GM19035 (cell line): ENCODE measurements at regions not wholly inside any gene's neighbourhood (a gene's known extent, or its start where the extent isn't known, plus 50 kb on each side); places are given as distances from the start of the nearest gene placed in this dataset.
A peak's percentile ranks its signal among the peaks of the same experiment; 100 is the strongest.
"Not testable (repeated sequence)": the region's sequence is repeated elsewhere in the genome, so short reads cannot be mapped to it uniquely, and the experiment has no call there.

Experiments
- ATAC-seq: cut with Tn5 transposase; IDR thresholded peaks from one replicate; pipeline ENCODE4 v1.9.1; 2021; ENCODE audit not compliant: unreplicated experiment

DNA sequence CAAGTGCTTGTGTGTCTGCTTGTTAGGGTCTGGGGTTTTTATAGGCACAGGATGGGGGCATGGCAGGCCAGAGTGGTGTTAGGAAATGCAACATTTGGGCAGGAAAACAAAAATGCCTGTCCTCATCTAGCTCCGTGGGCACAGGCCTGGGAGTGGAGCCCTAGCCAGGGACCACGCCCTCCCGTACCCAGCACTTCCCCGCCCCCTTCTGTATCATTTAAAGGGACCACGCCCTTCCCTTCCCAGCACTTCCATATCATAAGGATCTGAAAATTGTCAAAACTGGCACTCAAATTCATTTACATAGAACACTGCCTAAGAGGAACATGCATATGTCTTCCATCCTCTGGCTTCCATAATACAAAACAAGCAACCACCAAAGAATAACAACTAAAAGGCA lies 185.8 kb downstream of the B3GLCT start:
- ATAC-seq: no peak

DNA sequence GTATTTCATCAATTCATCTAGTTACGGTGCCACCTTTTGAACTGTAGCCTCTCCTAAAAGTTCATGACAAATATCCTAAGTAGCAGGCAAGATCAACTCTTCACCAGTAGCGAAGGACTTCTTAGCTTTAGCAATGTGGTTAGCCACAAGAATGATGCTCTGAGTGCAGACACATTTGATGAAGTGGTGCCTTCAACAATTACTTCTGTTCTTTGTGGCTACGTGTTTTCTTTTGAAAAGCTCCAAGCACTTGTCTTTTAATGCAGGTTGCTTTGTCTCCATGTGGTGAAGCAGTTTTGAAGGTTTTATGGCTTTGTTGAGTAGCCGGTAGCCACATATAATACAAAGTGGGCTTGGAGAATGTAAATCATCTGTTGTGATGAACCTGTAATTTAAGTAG lies 194.7 kb downstream of the B3GLCT start:
- ATAC-seq: no peak

DNA sequence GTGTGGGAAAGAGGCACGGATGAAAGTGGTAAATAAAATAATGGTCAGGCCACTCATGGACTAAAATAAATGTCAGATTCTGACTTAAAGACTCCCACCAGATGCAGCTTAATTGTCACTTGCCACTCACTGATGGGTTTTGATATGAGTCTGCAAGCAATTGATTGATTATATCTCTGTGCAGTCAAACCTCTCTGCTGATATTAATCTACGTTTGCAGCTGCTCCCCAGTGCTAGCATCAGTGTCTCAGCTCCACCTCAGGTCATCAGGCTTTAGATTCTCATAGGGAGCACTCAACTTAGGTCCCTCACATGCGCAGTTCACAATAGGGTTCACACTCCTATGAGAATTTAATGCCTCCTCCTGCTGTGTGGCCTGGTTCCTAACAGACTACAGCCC lies 195.3 kb downstream of the B3GLCT start:
- ATAC-seq: no peak

DNA sequence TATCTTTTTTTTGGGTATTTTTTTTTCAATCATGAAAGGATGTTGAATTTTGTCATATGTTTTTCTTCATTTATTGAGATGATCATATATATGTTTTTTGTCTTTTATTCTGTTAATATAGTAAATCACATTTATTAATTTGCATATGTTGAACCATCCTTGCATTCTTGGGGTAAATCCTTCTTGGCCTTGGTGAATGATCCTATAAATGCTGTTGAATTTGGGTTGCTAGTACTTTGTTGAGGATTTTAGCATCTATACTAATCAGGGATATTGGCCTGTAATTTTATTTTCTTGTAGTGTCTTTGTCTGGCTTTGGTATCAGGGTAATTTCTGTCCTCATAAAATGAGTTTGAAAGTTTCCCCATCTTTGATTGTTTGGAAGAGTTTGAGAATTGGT lies 199.9 kb downstream of the B3GLCT start:
- ATAC-seq: no peak

DNA sequence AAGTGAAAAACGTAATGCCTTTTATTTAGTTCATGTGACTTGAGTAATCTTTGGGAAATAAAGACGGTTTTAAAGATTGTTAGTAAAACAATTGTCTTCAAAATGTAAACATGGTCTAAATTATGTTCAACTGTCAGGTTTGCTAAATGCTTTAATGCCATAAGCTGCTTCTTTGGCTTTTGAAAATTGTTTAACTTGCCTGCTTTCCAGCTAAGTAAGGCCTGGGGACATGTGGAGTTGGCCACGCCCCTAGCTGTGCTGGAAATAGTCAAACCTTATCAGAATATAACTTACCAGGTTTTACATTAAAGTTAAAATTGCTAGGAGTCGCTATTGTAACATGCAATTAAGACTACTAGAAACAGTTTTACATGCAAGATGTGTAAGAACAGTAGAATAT lies 203.9 kb downstream of the B3GLCT start:
- ATAC-seq: not testable (repeated sequence)

DNA sequence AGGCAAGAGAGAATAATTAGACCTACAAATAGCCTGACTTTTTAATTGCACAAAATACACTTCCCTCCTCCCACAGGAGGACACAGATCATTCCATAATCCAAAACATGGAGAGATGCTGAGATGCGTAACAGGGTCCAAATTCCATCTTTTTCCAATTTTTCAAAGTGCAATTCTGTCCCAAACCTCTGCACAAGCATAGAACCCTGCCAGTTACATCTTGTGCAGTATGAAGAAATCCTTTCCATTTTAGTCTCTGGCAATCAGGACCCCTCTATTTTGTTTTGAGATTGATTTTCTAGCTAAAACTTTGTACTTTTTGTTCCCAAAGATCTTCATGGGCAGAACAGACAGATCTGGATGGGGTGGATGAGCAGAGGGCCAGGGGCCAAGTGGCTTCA lies 209.2 kb downstream of the B3GLCT start:
- no peak for ATAC-seq

DNA sequence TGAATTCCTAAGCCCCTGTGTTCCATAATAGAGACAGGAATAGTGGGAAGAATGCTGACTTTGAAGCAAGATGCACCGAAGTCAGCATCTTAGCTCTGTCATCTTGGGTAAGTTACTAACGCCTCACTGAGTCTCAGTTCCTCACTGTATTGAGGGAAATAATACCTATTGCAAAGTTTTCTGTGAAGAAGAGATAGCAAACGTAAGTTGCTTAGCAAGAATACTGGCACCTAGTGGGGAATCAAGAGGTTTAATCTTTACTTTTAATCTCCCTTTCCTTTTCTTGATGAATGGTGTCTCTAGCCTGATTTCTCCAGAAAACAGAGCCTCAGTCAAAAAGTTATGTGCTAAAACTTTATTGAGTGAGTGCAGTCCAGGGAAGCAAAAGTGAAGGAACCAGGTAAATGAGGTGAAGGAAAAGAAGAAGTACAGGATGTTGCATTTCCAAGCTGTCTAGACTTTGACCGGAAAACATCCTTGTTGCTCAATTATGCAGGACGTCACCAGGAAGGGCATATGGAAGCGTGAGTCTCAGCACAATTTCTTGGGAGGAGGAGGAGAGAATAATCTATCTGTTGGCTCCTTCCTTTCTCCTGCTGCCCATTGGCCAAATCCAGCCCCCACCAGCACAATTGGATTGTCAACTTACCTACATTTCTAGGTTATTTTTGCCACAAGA lies 210.0 kb downstream of the B3GLCT start:
- no peak for ATAC-seq

DNA sequence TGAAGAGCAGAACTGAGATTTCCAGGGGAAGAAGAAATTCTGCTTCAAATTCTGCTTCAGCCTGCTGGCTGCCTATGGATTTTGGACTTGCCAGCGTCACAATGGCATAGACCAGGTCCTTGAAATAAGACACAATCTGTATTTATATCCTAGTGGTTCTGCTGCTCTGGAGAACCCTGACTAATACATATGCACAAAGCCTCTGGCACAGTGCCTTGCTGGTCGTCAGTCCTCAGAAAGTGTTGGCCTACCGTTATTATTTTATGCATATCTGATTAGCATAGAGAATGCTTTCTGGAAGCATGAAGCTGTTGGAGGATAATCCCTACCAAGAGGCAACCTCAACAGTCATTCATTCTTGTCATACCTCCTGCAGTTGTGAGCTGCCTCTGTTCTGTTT lies 213.7 kb downstream of the B3GLCT start:
- ATAC-seq: no peak

DNA sequence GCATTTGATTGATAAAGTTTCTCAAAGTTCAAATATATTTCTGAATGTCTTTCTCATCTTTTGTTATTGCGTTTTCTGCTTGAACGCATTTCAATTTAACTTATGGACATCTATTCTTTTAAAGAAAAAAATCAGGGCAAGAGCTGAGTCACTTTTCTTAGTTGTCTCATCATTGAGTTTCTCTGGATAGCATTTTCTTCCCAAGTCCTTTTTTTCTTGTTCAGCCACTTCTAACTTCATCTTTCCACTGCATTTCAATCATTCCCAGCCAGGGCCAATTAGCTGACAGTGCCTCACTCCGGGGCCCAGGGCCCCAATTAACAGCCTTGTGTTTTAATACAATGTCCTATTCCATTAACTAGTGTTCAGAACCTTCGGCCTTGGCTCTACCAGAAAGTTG lies 216.3 kb downstream of the B3GLCT start:
- no peak for ATAC-seq

DNA sequence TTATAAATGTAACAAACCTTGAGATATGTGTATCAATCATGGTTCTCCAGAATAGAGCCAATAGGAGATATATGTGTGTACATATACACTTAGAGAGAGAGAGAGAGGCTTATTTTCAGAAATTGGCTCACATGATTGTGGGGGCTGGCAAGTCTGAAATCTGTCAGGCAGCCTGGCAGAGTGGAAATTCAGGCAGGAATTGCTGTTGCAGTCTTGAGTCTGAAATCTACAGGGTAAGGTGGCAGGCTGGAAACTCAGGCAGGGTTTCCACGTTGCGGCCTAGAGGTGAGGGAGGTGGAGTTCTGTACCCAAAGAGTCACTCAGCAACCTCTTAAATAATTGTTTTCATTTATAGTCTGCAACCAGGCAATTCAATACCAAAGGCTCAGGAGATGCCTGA lies 218.4 kb downstream of the B3GLCT start:
- no peak for ATAC-seq

DNA sequence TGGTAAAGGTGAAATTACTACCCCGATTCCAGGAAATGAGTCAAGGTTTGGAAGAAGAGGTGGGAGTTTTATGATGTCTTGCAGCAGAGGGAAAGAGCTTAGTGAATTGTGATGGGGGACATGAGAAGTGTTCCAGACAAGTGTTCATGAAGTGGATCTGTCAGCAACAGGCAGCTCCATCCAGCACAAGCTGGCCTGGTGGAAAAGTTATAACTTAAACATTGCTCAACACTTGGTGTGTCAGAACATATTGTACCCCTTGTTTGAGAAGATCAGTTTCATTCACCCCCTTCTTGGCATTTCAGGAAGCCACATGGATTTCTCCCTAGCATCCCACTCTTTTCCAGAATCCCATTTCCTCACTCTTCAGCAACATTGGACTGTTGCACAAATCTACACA lies 222.0 kb downstream of the B3GLCT start:
- ATAC-seq: no peak

DNA sequence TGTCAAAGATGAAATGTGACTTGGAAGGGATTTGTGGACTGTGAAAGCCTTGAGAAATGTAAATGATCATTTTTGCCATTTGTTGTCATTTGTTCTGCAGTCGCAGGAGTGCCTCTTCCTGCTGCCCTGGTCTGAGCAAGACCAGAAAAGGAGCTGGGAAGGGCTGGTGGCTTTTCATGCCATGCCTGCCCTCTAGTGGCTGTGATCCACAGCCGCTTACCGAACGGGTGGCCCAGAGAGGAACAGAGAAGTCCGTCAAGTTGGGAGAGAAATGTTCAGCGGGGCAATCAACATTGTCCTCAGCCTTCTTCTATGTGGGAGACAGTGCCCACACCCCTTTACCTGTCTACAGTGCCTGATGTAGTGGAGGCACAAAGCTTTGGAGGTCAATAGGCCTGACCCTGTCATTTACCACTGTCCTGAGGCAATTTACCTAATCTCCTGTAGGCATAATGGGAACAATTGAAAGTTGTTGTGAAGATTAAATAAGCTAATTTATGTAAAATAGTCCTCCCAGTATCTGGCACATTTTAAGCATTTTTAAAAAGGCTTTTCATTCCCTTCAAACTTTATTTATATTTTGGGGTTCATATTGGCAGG lies 224.5 kb downstream of the B3GLCT start:
- ATAC-seq: peak; percentile 96

DNA sequence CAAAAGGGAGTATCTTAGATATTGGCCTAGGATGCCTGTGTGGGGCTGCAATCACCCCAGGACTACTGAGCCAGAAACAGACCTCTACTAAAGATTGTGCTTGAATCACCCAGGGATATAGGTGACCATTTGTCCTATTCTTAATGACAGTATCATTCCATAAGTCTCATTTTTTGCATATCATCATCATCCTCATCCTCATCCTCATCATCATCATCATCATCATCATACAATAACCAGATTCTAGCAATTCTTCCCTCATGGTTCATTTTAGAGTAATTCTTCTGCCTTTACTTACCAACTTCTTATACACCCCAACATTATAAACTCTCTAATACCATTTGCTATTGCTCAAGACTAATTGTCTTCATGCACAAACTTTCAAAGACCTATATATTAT lies 226.6 kb downstream of the B3GLCT start:
- no peak for ATAC-seq

DNA sequence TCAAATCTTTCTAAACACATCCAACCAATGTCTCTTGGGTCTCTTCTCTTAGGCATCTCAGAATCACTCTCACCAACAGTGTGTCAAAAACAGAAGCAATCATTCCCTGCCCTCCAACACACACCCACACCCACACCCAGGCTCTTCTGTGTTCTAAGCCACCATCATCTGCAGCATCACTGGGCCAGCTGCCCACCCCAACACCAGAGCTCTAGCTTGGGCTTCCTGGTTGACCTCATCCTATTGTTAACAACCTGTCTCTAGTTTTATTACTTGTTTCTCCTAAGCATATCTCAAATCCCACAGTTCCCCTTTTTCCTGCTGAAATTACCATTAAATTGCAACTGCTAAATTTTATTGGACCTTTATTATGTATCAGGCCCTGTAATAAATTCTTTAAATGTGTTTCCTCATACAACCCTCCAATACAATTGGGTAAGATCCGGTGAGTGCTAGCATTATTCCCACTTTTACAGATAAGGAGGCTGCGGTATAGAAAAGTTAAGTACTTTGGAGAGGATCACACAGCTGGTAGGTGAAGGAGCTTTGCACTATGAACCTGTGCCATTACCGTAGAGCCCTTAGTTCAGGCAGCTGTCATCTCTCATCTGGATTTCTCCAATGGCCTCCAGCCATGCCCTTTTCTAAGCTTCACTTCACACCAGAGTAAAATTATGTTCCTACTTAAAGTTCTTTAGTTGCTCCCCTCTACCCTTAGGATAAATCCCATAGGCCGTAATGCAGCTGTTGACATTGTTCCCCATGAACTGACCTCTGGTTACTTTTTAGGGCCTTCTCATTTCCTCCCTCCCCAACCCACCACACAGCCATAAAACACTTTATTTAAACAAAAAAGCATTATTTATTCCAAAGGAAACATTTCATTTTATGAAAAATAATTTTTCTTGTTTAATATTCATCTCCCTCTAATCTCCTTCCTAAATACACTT lies 227.7 kb downstream of the B3GLCT start:
- ATAC-seq: no peak

DNA sequence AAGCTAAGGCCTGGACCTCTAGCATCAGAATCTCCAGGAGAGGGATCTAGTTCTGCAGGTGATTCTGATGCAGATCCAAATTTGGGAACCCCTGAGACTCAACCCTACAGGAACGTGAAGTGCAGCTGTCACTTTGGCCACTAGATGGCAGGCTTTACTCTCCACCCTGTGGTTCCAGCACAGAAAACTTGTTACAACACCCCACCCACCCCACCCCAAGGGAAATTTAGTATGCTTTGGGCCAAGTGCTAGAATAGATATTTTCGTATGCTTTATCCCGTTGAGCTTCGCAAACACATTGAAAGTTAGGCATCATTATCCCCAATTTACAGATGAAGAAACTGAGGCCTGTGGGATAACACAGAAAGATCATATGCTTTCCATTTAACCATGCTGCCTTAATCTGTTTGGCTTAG lies 232.0 kb downstream of the B3GLCT start:
- peak; percentile 75 for ATAC-seq

DNA sequence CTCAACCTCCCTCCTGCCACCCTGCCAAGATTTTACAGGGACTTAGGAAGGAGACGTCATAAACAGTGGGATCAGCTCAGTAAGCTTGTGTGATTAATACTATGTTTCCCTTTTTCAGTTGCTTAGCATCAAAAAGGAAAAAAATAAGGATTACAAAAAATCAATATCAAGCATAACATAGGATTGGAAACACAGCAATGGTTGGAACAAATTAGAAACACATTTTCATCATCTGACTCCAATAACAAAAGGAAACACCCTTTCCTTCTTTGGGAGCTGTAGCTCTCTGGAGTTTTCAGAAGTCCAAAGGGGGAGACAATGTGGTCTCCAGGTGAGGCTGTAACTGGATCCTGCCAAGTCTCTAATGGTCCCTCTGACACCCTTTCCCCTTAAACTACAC lies 233.4 kb downstream of the B3GLCT start:
- ATAC-seq: no peak

DNA sequence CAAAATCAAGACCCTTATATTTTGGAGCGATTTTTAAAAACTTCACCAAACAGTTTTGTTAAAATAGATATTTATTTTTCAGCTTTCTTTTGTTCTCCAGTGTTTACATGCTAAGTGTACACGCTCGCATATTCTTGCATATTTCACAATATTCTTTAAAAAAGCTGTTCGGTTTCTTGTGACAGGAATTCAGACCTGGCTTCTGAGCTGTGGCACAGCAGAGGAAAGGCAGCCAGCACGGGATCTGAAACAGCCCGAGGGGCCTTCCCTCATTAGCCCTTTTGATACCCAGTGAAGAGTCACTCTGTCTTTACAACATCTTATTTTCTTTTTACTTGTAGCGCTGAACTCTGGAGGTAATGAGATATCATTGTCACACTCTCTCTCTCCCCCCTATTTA lies 234.0 kb downstream of the B3GLCT start:
- ATAC-seq: no peak

DNA sequence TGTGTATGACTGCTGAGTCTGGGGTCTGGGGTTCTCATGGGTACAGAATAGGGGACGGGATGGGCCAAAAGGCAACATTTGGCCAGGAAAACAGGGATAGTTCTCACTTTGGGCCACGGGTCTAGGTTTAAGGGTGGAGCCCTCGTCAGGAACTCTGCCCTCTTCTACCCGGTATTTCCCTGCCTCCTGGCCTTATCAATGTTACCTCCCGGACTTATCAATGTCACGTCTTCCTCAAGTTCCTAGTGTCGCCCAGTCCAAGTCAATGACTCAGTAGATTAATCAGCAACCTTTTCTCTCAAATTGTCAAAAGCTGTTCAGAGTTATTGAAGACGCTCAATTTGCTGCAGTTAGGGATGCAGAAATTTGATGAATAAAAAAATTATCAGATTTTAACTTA lies 234.8 kb downstream of the B3GLCT start:
- ATAC-seq: no peak

DNA sequence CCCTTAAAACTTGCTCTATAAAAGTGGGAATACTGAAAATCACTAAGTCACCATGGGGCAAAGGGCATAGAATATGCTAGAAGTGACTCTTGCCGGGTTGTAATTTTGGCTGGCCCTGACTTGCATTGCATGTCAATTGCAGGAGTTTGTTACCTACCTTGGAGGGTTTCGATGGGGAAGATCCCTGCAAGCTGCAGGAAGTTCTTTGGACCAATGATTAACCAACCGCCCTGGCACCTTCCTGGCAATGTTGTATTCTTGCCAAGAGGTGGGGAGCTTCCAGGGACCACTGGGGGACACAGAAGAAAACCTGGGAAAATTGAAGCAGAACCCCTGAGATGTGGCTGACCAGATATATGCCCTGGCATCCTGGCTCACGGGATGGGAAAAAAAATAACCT lies 235.8 kb downstream of the B3GLCT start:
- ATAC-seq: no peak

DNA sequence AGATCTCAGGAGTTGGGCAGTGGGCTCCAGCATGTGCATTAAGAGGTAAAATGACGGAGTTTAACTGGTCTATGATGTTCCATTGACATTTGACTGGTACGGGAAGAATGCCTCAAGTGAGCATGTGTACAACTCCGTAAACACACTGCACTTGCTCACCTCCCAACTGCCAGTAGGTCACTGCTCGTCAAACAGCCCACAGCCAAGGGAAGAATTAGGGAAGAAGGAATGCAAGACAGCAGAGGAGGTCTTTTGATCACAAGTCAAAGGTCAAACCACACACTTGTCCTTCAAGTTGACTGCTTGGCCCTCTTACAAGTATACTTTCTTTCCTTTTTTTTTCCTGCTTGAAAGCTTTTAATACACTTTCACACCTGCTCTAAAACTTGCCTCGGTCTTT lies 236.7 kb downstream of the B3GLCT start:
- no peak for ATAC-seq

DNA sequence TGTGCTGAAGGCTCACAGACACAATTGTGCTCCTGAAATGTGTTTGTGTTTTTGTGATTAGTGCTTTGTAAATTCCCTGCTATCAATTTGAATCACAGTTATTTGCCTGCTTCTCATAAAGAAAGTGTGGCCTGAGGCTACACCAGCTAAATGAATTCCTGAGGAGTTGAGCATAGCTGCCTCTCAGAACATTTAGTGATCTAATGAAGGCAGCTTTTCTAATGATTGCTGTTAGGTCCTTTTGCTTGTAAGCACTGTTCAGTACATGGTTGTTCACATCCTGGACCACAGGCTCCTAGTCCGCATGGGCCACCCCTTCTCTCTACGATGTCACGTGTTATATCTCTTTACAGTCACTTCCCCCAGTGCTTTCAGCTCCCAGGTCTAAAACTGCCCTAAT lies 238.2 kb downstream of the B3GLCT start:
- no peak for ATAC-seq

DNA sequence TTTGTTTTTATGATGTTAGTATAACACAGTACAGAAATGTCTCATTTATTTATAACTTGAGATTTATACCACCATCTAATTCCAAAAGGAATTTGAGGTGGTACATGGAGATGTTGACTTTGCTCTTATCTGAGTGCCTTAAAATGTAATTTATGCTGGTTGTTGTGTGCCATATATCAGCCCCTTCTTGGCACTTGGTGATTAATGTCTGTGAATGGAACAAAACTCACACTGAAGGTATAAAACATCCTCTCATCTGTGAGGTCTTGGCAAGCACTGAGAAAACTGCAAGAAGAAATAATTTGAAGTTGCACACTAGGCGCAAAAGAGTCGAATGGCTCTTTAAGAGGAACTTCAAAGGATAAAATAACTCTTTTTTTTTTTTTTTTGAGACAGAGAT lies 240.4 kb downstream of the B3GLCT start:
- no peak for ATAC-seq
